ENCODE measurements at regions not wholly inside any gene's neighbourhood (a gene's known extent, or its start where the extent isn't known, plus 50 kb on each side); places are given as distances from the start of the nearest gene placed in this dataset.

- intact Hi-C loops (cut with DNase I): no loop called here
- no peak for DNase-seq (ENCODE audit: low spot score)
Observed at GRCh38 chr17:77396610-77397009, 255.8 kb downstream of the SEC14L1 start.

- intact Hi-C loops (cut with DNase I): no loop called here
- DNase-seq (ENCODE audit: low spot score): no peak
Observed at GRCh38 chr17:77398274-77398673, 257.5 kb downstream of the SEC14L1 start.

GRCh38 chr17:77399319-77399957, 258.7 kb downstream of the SEC14L1 start:
- no peak for DNase-seq (ENCODE audit: low spot score)

GRCh38 chr17:77400445-77400870, 259.7 kb downstream of the SEC14L1 start:
- no peak for DNase-seq (ENCODE audit: low spot score)
- intact Hi-C loops (cut with DNase I): no loop called here

More at GRCh38 chr17:77399319-77399957, 258.7 kb downstream of the SEC14L1 start:
- intact Hi-C loops (cut with DNase I): no loop called here

- DNase-seq (ENCODE audit: low spot score): no peak
- intact Hi-C loops (cut with DNase I): no loop called here
Observed at GRCh38 chr17:77402159-77402731, 261.5 kb downstream of the SEC14L1 start.

GRCh38 chr17:77403854-77404253, 263.1 kb downstream of the SEC14L1 start:
- intact Hi-C loops (cut with DNase I): no loop called here
- no peak for DNase-seq (ENCODE audit: low spot score)

GRCh38 chr17:77404812-77405581, 264.2 kb downstream of the SEC14L1 start:
- peak; percentile 91 for DNase-seq (ENCODE audit: low spot score)
- intact Hi-C loops (cut with DNase I): no loop called here

GRCh38 chr17:77405867-77406732, 265.3 kb downstream of the SEC14L1 start:
- intact Hi-C loops (cut with DNase I): no loop called here

GRCh38 chr17:77407321-77408277, 266.8 kb downstream of the SEC14L1 start:
- intact Hi-C loops (cut with DNase I): no loop called here
- DNase-seq (ENCODE audit: low spot score): no peak

More at GRCh38 chr17:77405867-77406732, 265.3 kb downstream of the SEC14L1 start:
- no peak for DNase-seq (ENCODE audit: low spot score)

- intact Hi-C loops (cut with DNase I): no loop called here
- DNase-seq (ENCODE audit: low spot score): peak; percentile 71
Observed at GRCh38 chr17:77408284-77408683, 267.5 kb downstream of the SEC14L1 start.

- DNase-seq (ENCODE audit: low spot score): peak; percentile 85
- intact Hi-C loops (cut with DNase I): no loop called here
Observed at GRCh38 chr17:77409282-77410161, 268.8 kb downstream of the SEC14L1 start.

GRCh38 chr17:77410470-77410869, 269.7 kb downstream of the SEC14L1 start:
- intact Hi-C loops (cut with DNase I): no loop called here
- DNase-seq (ENCODE audit: low spot score): no peak

- intact Hi-C loops (cut with DNase I): no loop called here
- peak; percentile 70 for DNase-seq (ENCODE audit: low spot score)
Observed at GRCh38 chr17:77414811-77415400, 274.1 kb downstream of the SEC14L1 start.

GRCh38 chr17:77416105-77416713, 275.4 kb downstream of the SEC14L1 start:
- intact Hi-C loops (cut with DNase I): no loop called here
- DNase-seq (ENCODE audit: low spot score): no peak

GRCh38 chr17:77417575-77417974, 276.8 kb downstream of the SEC14L1 start:
- intact Hi-C loops (cut with DNase I): no loop called here
- DNase-seq (ENCODE audit: low spot score): no peak

GRCh38 chr17:77418609-77419008, 277.8 kb downstream of the SEC14L1 start:
- no peak for DNase-seq (ENCODE audit: low spot score)
- intact Hi-C loops (cut with DNase I): no loop called here

- intact Hi-C loops (cut with DNase I): no loop called here
- no peak for DNase-seq (ENCODE audit: low spot score)
Observed at GRCh38 chr17:77419095-77419494, 278.3 kb downstream of the SEC14L1 start.
